ENCODE measurements at regions not wholly inside any gene's neighbourhood (a gene's known extent, or its start where the extent isn't known, plus 50 kb on each side); places are given as distances from the start of the nearest gene placed in this dataset.
"Not testable (repeated sequence)": the region's sequence is repeated elsewhere in the genome, so short reads cannot be mapped to it uniquely, and the experiment has no call there.

DNA sequence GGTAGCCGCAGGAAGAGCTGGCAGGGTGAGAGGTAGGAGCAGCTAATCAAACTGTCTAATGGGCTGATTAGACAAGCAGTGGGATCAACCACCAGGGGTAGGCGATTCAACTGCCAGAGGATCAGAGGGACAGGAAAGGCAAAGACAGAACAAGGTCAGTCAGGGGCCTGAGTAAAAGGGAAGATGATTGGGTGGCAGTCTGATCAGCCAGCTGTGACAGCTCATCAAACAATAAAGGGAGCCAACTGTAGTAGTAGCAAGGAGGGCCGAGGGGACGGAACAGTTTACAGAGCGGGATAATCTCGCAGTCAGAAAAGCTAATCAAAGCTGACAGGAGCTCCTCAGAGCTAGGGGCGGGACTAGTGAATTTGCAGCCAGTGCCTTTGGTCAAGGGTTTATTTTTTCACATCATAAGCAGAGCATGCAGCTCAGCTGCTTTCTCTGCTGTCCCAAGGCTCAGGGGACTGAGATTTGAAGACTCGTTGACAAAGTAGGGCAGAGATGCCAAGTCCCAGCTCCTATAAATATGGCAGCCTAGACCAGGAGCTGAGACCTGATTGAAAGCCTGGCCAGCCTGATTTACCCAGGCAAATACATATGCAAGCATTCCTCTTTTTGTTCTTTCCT is 418.2 kb downstream of the GABRG2 start:
- no peak for DNase-seq (ENCODE audit: low read depth)

DNA sequence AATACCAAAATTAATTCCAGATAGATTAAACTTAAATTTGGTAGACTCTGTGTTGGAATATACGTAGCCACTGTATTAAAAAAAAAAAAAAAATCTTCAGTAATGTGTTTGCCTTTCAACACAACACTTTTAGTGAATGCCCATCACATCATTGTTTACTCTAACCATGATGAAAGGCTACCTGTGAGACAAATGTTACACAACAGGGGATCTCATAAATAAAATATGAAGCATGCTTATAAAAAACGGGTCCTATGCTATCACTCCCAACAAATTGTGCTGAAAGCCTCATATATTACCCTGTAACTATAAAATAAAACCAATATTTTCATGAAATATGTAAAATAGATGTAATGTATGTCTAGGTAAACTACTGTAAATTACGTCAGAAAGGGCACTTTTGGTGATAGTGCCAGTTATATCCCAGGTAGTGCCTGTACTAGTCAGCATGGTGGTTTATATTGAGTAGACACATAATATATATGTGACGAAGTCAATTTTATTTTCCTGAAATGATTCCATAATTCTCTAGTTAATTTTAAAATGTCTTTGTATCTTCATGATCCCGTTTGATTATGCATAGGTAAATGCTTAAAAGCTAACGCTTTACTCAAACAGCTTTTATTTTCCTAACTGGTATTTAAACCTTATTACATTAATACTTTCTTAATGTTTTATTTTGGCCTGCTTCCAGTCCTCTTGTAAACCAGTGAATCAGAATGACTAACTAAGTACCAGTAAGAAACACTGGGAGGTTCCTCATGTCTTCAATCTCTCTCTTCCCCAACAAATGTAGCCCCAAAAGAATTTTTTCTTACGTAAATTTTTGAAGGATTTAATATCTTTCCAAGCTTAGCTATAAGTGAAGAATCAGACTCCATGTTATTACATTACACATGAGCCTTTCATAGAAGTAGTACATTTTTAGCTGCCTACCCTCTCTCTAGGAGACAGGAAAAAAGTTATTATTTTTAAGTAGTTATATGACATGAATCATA is 420.3 kb downstream of the GABRG2 start:
- no peak for DNase-seq (ENCODE audit: low read depth)

DNA sequence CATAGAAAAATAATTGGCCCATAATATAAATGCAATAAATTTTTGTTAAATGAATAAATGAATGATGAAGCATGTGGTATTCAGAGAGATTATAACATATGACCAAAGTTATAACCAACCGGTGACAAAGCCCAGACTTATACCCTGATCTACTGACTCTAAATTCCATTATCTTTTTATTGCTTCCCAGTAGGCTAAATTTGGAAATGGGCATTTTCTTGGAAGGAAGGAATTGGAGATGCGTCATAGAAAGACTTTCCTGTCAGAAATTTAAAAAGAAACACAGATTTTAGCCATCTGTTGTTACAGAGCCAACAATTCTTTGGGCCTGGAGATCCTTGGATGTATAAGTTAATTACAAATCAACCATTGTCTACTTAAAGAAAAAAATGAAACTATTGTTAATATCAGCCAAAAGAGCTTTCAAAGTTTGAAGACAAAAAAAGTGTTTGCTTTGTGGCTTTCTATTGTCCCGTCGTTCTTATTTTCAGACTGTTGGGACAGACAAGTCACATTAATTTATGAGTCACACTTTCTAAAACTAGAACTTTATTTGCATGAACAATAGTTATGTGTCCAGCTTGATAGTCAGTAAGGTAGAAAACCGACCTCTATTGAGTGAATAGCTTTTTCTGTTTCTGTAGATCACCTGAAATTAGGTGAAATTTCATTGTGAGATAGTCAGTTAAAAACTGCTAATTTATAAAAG is 428.7 kb downstream of the GABRG2 start:
- no peak for DNase-seq (ENCODE audit: low read depth)

DNA sequence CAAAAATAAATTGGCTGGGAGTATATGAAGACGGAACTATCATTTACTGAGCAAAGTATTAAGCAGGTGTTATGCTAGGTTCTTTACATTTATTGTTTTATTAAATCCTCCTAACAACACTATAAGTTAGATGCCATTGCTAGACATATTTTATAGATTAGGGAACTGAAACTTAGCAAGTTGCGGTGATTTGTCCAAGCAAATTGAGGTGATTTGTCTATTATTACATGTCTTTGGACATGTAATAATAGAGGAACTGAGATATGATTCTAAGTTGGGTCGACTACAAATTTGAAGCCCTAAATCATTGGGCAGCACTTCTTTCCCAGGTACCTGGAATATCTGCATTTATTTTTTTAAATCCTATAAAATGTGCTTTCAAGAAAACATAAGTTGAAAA is 429.9 kb downstream of the GABRG2 start:
- no peak for DNase-seq (ENCODE audit: low read depth)

DNA sequence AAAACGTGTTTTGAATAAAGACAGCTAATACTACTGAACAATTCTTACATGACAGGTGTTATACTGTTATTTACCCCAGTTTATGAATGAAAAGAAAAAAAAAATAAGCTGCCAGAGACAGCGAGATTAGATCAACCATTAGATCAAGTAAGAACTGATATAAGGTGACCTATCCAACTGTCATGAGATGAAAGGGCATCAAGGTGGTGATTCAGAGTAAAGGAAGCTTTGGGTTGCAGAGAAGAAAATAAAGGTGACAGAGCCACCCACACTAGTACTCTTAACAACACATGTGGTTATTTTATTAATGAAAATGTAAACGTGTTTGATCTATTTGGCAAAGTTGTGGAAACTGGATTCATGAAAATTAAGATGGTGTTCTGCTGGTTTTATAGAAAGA is 435.2 kb downstream of the GABRG2 start:
- DNase-seq (ENCODE audit: low read depth) = no peak

DNA sequence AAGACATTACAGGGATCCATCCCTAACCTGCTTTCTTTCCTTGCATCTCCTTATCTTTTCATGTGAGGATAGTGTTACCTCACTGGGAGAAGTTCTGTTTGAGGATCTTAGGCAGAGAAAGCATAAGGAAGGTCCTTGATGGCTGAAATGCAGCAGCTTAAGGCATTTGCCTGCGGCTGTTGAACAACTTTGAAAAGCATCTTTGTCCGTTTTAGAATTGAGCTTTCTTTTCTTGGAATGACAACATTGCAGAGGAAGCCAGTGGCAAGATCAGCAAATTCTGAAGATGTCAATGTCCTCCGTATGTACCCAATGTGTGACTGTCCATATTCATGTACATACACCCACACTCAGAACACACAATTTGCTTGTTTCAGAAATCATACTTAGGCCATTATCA is 436.2 kb downstream of the GABRG2 start:
- DNase-seq (ENCODE audit: low read depth) = no peak

DNA sequence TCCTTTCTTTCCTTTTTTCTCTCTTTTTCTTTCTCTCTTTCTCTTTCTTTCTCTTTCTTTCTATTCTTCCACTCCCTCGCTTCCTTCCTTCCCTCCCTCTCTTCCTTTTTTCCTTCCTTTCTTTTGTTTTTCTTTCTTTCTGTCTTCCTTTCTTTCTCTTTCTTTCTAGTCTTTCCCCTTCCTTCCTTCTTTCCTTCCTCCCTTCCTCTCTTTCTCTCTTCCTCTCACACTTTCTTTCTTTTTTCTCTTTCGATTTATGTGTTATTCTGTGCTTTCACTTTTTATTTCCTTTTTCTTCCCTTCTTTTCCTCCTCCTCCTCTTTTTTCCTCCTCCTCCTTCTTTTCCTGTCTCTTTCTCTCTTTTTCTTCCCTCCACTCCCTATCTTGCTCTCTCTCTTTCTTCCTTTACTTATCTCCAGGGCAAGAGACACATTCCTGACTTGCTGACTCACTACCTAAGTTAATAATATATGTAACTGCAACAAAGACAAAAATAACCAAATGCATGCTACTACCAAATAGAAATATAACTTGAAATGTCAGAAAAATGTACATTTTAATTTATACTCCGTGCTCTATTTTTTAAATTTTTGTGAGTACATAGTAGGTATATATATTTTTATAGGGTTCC is 445.5 kb downstream of the GABRG2 start:
- DNase-seq (ENCODE audit: low read depth) = no peak

DNA sequence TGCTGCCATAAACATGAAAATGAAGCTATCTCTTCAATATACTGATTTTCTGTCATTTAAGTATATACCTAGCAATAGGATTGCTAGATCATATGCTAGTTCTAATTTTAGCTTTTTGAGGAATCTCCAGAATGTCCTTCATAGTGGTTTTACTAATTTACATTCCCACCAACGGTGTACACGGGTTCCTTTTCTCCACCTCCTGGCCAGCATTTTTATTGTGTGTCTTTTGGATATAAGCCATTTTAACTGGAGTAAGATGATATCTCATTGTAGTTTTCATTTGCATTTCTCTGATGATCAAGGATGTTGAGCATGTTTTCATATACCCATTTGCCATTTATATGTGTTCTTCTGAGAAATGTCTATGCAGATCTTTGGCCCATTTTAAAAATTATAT is 446.5 kb downstream of the GABRG2 start:
- no peak for DNase-seq (ENCODE audit: low read depth)

DNA sequence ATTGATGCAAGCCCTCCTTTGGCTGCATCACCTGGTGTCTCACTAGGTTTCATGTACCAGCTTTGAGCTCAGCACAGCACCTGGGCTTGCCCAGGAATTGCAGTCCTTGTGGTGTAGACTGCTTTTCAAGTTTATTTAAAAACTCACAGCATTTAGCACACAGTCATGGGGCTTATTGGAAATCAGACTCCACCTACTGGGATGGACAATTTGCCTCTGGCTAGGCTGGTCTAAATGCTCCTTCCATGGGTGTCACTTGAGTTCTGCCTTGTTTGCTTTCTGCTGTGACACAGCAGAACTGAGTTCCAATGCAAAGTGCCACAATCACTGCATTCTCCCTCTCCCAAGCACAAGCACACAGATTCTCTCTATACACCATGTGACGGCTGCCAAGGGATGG is 453.3 kb downstream of the GABRG2 start:
- DNase-seq (ENCODE audit: low read depth) = no peak

DNA sequence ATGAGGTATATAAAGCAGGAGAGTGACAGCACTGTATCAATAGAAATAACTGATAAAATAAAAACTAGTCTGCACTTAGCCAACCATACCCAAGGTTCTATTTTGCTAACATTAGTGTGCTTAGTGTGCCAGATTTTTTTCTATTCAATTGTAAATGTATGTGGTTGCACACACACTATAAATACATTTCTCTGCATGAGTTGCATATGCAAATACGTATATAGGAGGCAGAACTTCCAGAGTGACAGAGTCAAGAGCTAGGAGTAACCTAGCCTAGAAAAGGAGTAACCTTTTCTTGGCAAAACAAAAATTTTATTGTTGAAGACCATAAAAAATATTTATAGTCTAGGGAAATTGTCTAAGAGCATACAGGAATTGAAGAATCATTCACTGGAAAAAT is 461.6 kb downstream of the GABRG2 start:
- DNase-seq (ENCODE audit: low read depth) = no peak

DNA sequence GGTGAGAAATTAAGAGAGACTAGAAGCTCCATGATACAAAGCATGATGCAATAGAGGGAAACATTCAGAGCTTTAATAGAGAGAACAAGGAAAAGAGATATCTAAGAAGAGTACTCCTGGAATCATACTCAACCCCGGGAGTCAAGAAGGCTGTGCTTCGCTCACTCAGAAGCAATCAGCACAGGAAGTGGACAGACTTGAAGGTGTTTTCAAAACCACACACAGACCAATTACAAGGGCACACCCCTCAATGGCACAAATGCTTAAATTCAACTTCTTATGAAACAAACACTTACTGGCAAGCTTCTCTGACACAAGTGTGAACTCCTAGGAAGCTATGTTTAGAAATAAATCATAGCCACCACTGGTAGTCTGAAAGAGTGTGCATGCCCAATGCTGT is 462.3 kb downstream of the GABRG2 start:
- DNase-seq (ENCODE audit: low read depth) = no peak

DNA sequence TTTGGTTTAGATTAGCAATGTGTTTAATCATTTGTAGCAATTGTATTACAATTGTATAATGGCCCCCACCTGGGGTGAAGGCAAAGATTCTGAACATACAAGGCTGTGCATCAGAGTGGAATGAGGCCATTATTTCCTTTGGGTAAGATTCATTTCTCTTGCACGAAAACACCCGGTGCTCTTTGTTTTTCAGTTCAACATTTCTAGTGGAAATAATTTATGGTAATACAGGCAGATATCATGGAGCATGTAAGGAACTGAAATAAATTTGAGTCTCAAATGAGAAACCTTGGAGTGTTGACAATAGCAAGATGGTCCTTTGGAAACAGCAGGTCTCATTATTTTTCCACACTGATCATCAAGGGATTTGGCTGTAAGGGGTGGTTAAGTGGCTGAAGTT is 475.9 kb downstream of the GABRG2 start:
- DNase-seq (ENCODE audit: low read depth) = no peak

DNA sequence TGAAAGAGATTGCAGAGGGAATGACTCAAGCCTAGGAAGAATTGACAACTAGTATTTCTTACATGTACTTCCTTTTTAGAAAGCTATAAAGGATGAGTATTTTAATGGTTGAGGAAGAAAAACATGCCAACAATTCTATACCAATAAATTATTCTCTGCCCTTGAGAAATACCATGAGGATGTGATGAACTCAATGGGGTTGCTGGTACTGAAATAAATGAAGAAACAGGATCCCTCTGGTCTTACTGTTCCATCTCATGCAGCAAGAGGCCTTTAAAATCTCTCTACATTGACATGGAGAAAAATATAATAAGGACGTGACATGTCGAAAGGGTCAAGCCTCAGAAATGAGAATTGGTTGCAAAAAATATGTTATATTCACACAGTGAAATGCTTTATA is 477.3 kb downstream of the GABRG2 start:
- no peak for DNase-seq (ENCODE audit: low read depth)

DNA sequence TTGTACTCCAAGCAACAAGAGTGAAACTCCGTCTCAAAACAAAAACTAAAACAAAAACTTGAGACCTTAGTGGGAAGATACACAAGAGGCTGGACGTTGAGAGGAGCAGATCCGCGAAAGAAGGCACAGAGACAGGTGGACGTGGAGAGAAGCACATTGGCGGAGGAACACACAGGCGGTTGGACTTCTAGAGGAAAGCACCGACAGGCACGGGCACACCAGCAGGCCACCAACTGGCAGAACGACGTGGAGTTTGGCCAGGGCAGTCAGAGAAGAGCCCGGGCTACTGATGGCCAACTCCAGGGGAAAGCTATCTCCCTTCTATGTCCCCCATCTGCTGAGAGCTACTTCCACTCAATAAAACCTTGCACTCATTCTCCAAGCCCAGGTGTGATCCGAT is 482.7 kb downstream of the GABRG2 start:
- no peak for DNase-seq (ENCODE audit: low read depth)

DNA sequence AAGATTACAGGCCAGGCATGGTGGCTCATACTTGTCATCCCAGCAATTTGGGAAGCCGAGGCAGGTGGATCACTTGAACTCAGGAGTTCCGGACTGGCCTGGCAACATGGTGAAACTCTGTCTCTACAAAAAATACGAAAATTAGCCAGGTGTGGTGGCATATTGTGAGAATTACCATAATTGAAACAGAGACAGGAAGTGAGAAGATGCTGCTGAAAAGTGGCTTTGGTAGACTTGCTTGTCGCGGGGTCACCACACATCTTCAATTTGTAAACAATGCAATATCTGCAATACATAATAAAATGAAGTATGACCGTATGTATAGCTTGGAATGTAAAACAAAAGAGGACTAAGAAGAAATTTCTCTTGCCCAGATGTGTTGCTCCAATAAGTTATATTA is 490.5 kb downstream of the GABRG2 start:
- DNase-seq (ENCODE audit: low read depth) = no peak

DNA sequence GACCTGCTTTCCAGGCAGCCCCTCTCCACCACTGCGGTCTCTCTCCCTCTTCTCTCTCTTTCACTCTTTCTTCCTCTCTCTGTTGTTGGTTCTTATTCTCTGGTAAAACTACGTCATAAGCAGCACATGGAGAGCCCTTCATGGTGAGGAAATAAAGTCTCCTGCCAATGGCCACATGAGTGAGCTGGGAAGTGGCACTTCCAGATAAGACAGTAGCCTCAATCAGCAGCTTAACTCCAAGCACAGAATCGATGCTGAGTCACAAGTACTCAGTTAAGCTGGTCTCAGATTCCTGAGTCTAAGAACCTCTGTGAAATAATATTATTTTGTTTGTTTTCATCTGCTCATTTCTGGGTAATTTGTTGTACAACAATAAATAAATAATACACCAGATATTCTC is 500.1 kb downstream of the GABRG2 start:
- no peak for DNase-seq (ENCODE audit: low read depth)

DNA sequence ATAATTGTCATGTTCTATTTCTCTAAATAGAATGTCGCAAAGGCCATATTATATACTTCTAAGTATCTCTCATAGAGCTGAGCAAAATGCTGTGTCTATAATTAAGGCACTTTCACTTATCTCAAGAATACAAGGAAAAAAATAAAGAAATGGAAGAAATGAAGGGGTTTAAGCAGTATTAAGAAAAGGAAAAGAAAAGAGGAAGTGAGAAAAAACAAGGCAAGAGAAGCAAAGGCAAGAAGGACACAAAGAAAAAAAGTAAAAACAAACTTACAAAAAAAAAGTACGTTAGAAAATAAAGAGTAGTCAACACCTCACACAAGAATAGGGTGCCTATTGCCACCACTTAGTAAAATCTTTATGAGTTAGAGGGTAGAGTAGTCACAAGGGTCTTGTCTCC is 506.2 kb downstream of the GABRG2 start:
- no peak for DNase-seq (ENCODE audit: low read depth)

DNA sequence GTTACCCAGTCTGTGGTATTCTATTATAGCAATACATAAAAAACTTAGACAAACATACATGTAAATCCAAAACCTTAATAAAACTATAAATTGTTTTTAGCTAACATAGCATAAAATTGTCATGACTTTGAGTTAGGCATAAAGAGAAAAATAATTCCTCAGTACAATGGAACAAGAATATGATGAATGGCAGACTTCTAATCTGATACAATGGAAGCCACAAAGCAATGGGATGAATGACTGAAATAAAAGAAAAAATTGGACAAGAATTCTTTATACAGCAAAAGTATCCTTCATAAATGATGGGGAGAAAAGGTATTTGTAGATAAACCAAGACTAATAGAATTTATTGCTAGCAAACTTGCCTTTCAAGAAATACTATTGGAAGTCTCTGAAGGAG is 524.2 kb downstream of the GABRG2 start:
- no peak for DNase-seq (ENCODE audit: low read depth)

DNA sequence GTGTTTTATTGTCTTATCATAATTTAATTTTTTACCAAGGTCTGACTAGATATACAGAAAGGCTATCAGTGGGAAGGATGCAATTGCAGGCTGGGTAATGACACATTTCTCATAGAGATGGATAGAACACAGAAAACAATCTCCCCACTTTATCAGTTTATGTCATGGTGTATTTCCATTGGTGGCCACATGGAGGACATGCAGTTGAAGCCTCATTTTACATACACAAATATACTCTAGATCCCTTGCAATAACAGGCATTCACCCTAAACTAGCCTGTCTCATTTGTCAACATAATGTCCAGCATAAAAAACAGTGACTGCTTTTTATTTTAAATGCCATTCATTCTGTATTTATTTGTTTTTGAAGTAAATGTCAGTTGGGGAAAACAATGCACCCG is 526.3 kb downstream of the GABRG2 start:
- DNase-seq (ENCODE audit: low read depth) = no peak

DNA sequence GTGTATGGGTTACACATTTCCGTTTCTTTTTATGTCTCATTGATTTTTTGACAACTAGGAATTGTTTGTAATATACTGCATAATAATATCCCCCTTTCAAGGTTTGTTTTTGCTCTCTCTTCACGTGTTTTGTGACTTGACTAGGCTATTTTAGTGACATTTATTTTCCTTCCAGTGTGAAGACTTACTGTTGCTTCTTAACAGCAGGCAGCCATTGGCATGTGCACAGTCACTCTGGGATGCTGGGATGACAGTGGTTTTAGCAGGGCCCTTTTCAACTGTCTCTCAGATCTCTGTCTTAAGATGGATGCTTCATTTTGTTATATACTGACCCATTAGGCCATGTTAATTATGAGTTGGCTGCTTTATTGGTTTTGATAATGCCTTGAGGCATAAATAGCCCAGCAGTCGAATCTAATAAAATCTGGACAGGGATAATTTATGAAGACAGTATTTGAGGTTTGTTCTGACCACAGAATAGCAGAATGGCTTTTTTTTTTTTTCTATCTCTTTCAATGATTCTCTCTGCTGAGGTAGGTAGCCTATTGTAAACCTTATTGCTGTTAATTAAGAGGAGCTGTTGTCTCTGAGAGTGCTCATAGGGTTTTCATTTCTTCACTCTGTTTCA is 536.0 kb downstream of the GABRG2 start:
- DNase-seq (ENCODE audit: low read depth) = no peak

DNA sequence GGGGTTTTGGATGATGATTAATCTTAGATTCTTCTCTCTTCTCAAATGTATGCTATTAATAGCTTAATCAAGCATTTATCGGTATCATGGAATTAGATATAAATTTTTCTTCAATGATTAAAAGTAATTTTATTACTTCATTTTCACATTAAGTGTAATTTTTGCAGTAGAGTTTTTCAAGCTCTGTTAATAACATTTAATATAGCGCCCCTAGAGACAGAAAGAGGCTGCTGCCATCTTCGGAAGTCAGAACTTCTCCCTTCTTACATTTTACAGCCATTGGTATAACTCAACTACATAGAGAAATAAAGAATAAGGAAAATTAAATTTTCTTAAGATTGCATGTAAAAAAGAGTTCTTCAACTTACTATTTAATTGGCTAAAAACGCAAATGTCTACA is 540.3 kb downstream of the GABRG2 start:
- no peak for DNase-seq (ENCODE audit: low read depth)

DNA sequence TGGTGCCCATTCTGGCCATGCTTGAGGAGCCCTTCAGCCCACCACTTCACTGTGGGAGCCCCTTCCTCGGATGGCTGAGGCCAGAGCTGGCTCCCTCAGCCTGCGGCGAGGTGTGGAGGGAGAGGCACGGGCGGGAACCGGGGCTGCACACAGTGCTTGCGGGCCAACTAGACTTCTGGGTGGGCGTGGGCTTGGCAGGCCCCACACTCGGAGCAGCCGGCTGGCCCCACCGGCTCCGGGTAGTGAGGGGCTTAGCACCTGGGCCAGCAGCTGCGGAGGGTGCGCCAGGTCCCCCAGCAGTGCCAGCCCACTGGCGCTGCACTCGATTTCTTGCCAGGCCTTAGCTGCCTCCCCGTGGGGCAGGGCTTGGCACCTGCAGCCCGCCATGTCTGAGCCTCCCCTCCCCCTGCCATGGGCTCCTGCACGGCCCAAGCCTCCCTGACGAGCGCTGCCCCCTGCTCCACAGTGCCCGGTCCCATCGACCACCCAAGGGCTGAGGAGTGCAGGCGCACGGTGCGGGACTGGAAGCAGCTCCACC is 554.2 kb downstream of the GABRG2 start:
- DNase-seq (ENCODE audit: low read depth) = not testable (repeated sequence)
